GM12878 (cell line): ENCODE measurements at regions not wholly inside any gene's neighbourhood (a gene's known extent, or its start where the extent isn't known, plus 50 kb on each side); places are given as distances from the start of the nearest gene placed in this dataset.

ENCODE experiments used
- ATAC-seq: fragments of 200-7000 bp; cut with Tn5 transposase; 3 replicates; pipeline ENCODE4 v1.9.1; 2020; ENCODE audit warnings: mild to moderate bottlenecking, moderate library complexity
- BruUV-seq: library from RNA; stranded (reverse); fragments of 400-500 nt; replicated peaks from 2 replicates; lab custom pipeline; 2021; lab: Mats Ljungman, UMichigan
- CTCF ChIA-PET: fragments of 300-600 bp; sonication (Branson Sonifier 250); formaldehyde crosslinking; extraction: SDS; loops from one replicate; lab custom pipeline; 2021; ENCODE audit warnings: inconsistent platforms; lab: Yijun Ruan, JAX
- POLR2A ChIA-PET: fragments of 350-600 bp; formaldehyde crosslinking; extraction: SDS; loops from one replicate; lab custom pipeline; 2021; ENCODE audit warnings: inconsistent platforms; lab: Charles Lee
- RAD21 ChIA-PET: fragments of 300-600 bp; sonication (Branson Sonifier 250); formaldehyde crosslinking; loops from one replicate; lab custom pipeline; 2023; ENCODE audit warnings: antibody characterized with exemption; ENCODE audit not compliant: unreplicated experiment; lab: Charles Lee
- SMC1A ChIA-PET: fragments of 300-600 bp; sonication (Branson Sonifier 250); formaldehyde crosslinking; loops from one replicate; lab custom pipeline; 2023; ENCODE audit not compliant: unreplicated experiment, uncharacterized antibody; lab: Charles Lee
- DNase-seq: peaks from one replicate; pipeline ENCODE4 v3.0.0-alpha.2; 2011; ENCODE audit warnings: low read depth, low spot score
- FAIRE-seq: peaks from 3 replicates; lab custom pipeline; 2011; peaks lifted over from hg19 to GRCh38; lab: Jason Lieb, UNC
- H2AFZ ChIP-seq: 2 replicates; pipeline ENCODE4 v1.6.0; 2011; ENCODE audit warnings: low read depth, low read length, control low read depth; ENCODE audit not compliant: control insufficient read depth
- H3K27ac ChIP-seq: 2 replicates; pipeline ENCODE4 v1.5.1; 2011; ENCODE audit warnings: control low read depth; ENCODE audit not compliant: control insufficient read depth, insufficient read depth
- H3K27me3 ChIP-seq, 2 experiments: replicated peaks in 1 of 2; 2 replicates each; pipeline versions ENCODE4 v1.6.0 to v1.6.1; 2011; ENCODE audit warnings: low read length in 1 of 2; ENCODE audit not compliant: control insufficient read depth in 2 of 2, insufficient read depth in 2 of 2
- H3K36me3 ChIP-seq, 2 experiments: 2 replicates each; pipeline ENCODE4 v1.5.1; 2011; ENCODE audit warnings: low read length in 1 of 2; ENCODE audit not compliant: control insufficient read depth in 2 of 2, insufficient read depth in 2 of 2
- H3K4me1 ChIP-seq: 2 replicates; pipeline ENCODE4 v1.6.1; 2011; ENCODE audit warnings: mild to moderate bottlenecking, low read length, moderate library complexity, mixed read lengths; ENCODE audit not compliant: control insufficient read depth, insufficient read depth
- H3K4me2 ChIP-seq: 2 replicates; pipeline ENCODE4 v1.6.0; 2011; ENCODE audit warnings: control low read depth; ENCODE audit not compliant: control insufficient read depth, insufficient read depth
- H3K4me3 ChIP-seq: fragments of 200-600 bp; sonication (generic); 2 replicates; pipeline ENCODE4 v1.5.1; 2016
- H3K79me2 ChIP-seq: 2 replicates; pipeline ENCODE4 v1.6.0; 2011; ENCODE audit warnings: low read length; ENCODE audit not compliant: control insufficient read depth, insufficient read depth
- H3K9ac ChIP-seq: 2 replicates; pipeline ENCODE4 v1.8.0; 2011; ENCODE audit warnings: low read length, control low read depth, mixed read lengths; ENCODE audit not compliant: control insufficient read depth, insufficient read depth
- H3K9me3 ChIP-seq: replicated peaks from 3 replicates; pipeline ENCODE4 v1.5.1; 2011; ENCODE audit warnings: mild to moderate bottlenecking, low read length; ENCODE audit not compliant: control insufficient read depth, insufficient read depth
- H4K20me1 ChIP-seq: 2 replicates; pipeline ENCODE4 v1.6.0; 2011; ENCODE audit not compliant: control insufficient read depth, insufficient read depth
- ASH2L ChIP-seq: fragments of 300-600, 200-600 bp; sonication (generic); IDR thresholded peaks from 2 replicates; pipeline ENCODE4 v1.6.1; 2017; ENCODE audit warnings: low read depth, mild to moderate bottlenecking, borderline replicate concordance
- BMI1 ChIP-seq: fragments of 450-650 bp; IDR thresholded peaks from 2 replicates; pipeline ENCODE4 v1.6.1; 2016; ENCODE audit warnings: mild to moderate bottlenecking, moderate library complexity, borderline replicate concordance
- CREB1 ChIP-seq: IDR thresholded peaks from 2 replicates; pipeline ENCODE4 v1.6.1; 2012; ENCODE audit warnings: low read depth, mild to moderate bottlenecking, inconsistent platforms
- ESRRA ChIP-seq: IDR thresholded peaks from 2 replicates; pipeline ENCODE4 v1.6.1; 2012; ENCODE audit warnings: mild to moderate bottlenecking, low read length, improper control_type of control experiment
- IKZF2 ChIP-seq, 2 experiments: fragments of 450-650 bp; IDR thresholded peaks; 2 replicates each; pipeline ENCODE4 v1.6.1; 2017; ENCODE audit warnings: mild to moderate bottlenecking in 2 of 2, moderate library complexity in 2 of 2
- NFXL1 ChIP-seq: fragments of 450-650 bp; IDR thresholded peaks from 2 replicates; pipeline ENCODE4 v1.6.1; 2017; ENCODE audit warnings: antibody characterized with exemption, mild to moderate bottlenecking, borderline replicate concordance
- SIX5 ChIP-seq: IDR thresholded peaks from 2 replicates; pipeline ENCODE4 v1.6.1; 2011; ENCODE audit warnings: mild to moderate bottlenecking, low read depth, low read length, moderate library complexity; ENCODE audit not compliant: severe bottlenecking
- SREBF1 ChIP-seq: IDR thresholded peaks from 2 replicates; pipeline ENCODE4 v1.6.1; 2012; ENCODE audit warnings: mild to moderate bottlenecking, low read length
- SUPT20H ChIP-seq: IDR thresholded peaks from 2 replicates; pipeline ENCODE4 v1.6.1; 2011; ENCODE audit warnings: low read depth, mild to moderate bottlenecking, low read length, moderate library complexity, borderline replicate concordance; ENCODE audit not compliant: control insufficient read depth
- TBL1XR1 ChIP-seq: IDR thresholded peaks from 2 replicates; pipeline ENCODE4 v1.6.1; 2012; ENCODE audit warnings: low read depth, low read length, improper control_type of control experiment
- TCF7 ChIP-seq: IDR thresholded peaks from 2 replicates; pipeline ENCODE4 v1.6.1; 2014; ENCODE audit warnings: antibody characterized with exemption, borderline replicate concordance
- ZSCAN29 ChIP-seq: fragments of 450-650 bp; IDR thresholded peaks from 2 replicates; pipeline ENCODE4 v1.6.1; 2017; ENCODE audit warnings: mild to moderate bottlenecking, moderate library complexity
- WGBS: methylation state at CpG from one replicate; pipeline ENCODE4 v1.1.6; 2016; ENCODE audit warnings: low lambda C conversion rate; ENCODE audit not compliant: insufficient replicate concordance, insufficient coverage; ENCODE audit errors: missing lambda C conversion rate; 5-methylcytosine and 5-hydroxymethylcytosine counted together
- in situ Hi-C: fragments of 300-500 bp; cut with MboI; formaldehyde crosslinking; loops from 9 replicates; pipeline ENCODE4 v1.14.3; 2018; ENCODE audit warnings: mixed read lengths
- intact Hi-C: fragments of 100-400 bp; cut with micrococcal nuclease; formaldehyde crosslinking; loops from one replicate; pipeline ENCODE4 v1.14.2; 2022; ENCODE audit not compliant: unreplicated experiment
- TF ChIP-seq, protein P1 (sequence below): IDR thresholded peaks from 2 replicates; pipeline ENCODE4 v1.6.1; 2011; ENCODE audit warnings: low read depth, mild to moderate bottlenecking, low read length, moderate library complexity, borderline replicate concordance; ENCODE audit errors: extremely low read depth
- TF ChIP-seq, protein P2 (sequence below): fragments of 450-650 bp; conservative IDR thresholded peaks from 2 replicates; pipeline ENCODE4 v1.6.1; 2017; ENCODE audit warnings: mild to moderate bottlenecking, moderate library complexity
- TF ChIP-seq, protein P3 (sequence below), 3 experiments: IDR thresholded peaks in 2 of 3; conservative IDR thresholded peaks in 1 of 3; 2 replicates each; pipeline ENCODE4 v1.5.1; 2011; ENCODE audit warnings: low read depth in 3 of 3, low read length in 3 of 3, mild to moderate bottlenecking in 3 of 3, control low read depth in 2 of 3, moderate library complexity in 2 of 3, inconsistent platforms in 1 of 3, mixed read lengths in 1 of 3; ENCODE audit not compliant: control insufficient read depth in 2 of 3, insufficient read depth in 1 of 3; ENCODE audit errors: extremely low read depth in 1 of 3
- TF ChIP-seq, protein P4 (sequence below): fragments of 450-650 bp; formaldehyde crosslinking; IDR thresholded peaks from 2 replicates; pipeline ENCODE4 v1.4.0; 2020; ENCODE audit warnings: mild to moderate bottlenecking, moderate library complexity

DNA sequence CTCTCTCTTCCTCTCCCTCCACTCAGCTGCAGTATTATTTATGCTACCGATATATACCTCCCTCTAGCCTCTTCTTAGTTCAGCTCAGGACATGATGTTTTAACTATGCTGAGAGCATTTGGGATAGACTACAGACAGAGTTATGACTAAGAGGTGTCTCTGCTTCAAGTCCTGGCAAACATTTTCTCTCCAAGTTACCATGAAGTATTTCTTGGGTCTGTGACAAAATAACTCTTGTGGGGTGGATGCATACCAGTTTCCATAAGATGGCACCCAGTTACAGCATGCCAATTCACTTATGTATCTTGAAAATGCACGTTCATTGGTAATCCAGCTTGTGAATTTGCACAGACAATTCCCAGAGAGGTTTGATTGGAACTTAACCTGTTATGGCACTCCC is 737.6 kb downstream of the SLC4A3 start:
- Histone ChIP-seq H3K27ac (no peak overlapping the region), H3K4me1 (no peaks in the 10 kb centered on the region), H3K36me3 (no peaks in the 10 kb centered on the region), H3K27me3 (no peaks in the 10 kb centered on the region), H3K9me3 (no peaks in the 10 kb centered on the region), H2AFZ (no peak overlapping the region), H4K20me1 (no peaks in the 10 kb centered on the region), H3K9ac (no peak overlapping the region), H3K4me3 (no peak overlapping the region), H3K4me2 (no peak overlapping the region), H3K79me2 (no peaks in the 10 kb centered on the region)
- in situ Hi-C loops (no loop called here), intact Hi-C loops (no loop called here)
- ChIA-PET CTCF (no interaction called here), RAD21 (no interaction called here), POLR2A (no interaction called here), SMC1A (no interaction called here)
- 27% methylated on average over 2 of the region's 2 CpGs for WGBS
- no peak for ATAC-seq
- TF ChIP-seq TBL1XR1 (no peak), TCF7 (no peak), SREBF1 (no peak), ESRRA (no peak), BMI1 (no peak), NFXL1 (no peak), ASH2L (no peak), SIX5 (no peak), ZSCAN29 (no peak), SUPT20H (no peak), CREB1 (no peak), IKZF2 (IDR thresholded peaks at IDR 0.05) (no peak)
- TF ChIP-seq, protein P1, sequence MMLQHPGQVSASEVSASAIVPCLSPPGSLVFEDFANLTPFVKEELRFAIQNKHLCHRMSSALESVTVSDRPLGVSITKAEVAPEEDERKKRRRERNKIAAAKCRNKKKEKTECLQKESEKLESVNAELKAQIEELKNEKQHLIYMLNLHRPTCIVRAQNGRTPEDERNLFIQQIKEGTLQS = no peak
- TF ChIP-seq, protein P2, sequence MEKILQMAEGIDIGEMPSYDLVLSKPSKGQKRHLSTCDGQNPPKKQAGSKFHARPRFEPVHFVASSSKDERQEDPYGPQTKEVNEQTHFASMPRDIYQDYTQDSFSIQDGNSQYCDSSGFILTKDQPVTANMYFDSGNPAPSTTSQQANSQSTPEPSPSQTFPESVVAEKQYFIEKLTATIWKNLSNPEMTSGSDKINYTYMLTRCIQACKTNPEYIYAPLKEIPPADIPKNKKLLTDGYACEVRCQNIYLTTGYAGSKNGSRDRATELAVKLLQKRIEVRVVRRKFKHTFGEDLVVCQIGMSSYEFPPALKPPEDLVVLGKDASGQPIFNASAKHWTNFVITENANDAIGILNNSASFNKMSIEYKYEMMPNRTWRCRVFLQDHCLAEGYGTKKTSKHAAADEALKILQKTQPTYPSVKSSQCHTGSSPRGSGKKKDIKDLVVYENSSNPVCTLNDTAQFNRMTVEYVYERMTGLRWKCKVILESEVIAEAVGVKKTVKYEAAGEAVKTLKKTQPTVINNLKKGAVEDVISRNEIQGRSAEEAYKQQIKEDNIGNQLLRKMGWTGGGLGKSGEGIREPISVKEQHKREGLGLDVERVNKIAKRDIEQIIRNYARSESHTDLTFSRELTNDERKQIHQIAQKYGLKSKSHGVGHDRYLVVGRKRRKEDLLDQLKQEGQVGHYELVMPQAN = no peak
- TF ChIP-seq, protein P3, sequence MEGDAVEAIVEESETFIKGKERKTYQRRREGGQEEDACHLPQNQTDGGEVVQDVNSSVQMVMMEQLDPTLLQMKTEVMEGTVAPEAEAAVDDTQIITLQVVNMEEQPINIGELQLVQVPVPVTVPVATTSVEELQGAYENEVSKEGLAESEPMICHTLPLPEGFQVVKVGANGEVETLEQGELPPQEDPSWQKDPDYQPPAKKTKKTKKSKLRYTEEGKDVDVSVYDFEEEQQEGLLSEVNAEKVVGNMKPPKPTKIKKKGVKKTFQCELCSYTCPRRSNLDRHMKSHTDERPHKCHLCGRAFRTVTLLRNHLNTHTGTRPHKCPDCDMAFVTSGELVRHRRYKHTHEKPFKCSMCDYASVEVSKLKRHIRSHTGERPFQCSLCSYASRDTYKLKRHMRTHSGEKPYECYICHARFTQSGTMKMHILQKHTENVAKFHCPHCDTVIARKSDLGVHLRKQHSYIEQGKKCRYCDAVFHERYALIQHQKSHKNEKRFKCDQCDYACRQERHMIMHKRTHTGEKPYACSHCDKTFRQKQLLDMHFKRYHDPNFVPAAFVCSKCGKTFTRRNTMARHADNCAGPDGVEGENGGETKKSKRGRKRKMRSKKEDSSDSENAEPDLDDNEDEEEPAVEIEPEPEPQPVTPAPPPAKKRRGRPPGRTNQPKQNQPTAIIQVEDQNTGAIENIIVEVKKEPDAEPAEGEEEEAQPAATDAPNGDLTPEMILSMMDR (IDR thresholded peaks at IDR 0.05 in 2 of 3, conservative IDR thresholded peaks at IDR 0.05 in 1 of 3; ENCODE audit: control insufficient read depth in 2 of 3, extremely low read depth in 1 of 3, insufficient read depth in 1 of 3, low read depth in 3 of 3, low read length in 3 of 3) = no peak
- TF ChIP-seq, protein P4, sequence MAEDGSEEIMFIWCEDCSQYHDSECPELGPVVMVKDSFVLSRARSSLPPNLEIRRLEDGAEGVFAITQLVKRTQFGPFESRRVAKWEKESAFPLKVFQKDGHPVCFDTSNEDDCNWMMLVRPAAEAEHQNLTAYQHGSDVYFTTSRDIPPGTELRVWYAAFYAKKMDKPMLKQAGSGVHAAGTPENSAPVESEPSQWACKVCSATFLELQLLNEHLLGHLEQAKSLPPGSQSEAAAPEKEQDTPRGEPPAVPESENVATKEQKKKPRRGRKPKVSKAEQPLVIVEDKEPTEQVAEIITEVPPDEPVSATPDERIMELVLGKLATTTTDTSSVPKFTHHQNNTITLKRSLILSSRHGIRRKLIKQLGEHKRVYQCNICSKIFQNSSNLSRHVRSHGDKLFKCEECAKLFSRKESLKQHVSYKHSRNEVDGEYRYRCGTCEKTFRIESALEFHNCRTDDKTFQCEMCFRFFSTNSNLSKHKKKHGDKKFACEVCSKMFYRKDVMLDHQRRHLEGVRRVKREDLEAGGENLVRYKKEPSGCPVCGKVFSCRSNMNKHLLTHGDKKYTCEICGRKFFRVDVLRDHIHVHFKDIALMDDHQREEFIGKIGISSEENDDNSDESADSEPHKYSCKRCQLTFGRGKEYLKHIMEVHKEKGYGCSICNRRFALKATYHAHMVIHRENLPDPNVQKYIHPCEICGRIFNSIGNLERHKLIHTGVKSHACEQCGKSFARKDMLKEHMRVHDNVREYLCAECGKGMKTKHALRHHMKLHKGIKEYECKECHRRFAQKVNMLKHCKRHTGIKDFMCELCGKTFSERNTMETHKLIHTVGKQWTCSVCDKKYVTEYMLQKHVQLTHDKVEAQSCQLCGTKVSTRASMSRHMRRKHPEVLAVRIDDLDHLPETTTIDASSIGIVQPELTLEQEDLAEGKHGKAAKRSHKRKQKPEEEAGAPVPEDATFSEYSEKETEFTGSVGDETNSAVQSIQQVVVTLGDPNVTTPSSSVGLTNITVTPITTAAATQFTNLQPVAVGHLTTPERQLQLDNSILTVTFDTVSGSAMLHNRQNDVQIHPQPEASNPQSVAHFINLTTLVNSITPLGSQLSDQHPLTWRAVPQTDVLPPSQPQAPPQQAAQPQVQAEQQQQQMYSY (CRISPR knock-in tag) = no peak
- no TSS peak for BruUV-seq
- no peak for DNase-seq
- no peak for FAIRE-seq
